GM19468 (cell line): ENCODE measurements at regions not wholly inside any gene's neighbourhood (a gene's known extent, or its start where the extent isn't known, plus 50 kb on each side); places are given as distances from the start of the nearest gene placed in this dataset.

Experiments used
- ATAC-seq: cut with Tn5 transposase; IDR thresholded peaks from one replicate; pipeline ENCODE4 v1.9.1; 2021; ENCODE audit warnings: mild to moderate bottlenecking, moderate library complexity, moderate number of reproducible peaks; ENCODE audit not compliant: unreplicated experiment; ENCODE audit errors: extremely low read depth

- ATAC-seq = no peak
Observed at GRCh38 chr1:82893712-82894470, 1093.2 kb downstream of the ADGRL2 start.

GRCh38 chr1:82880506-82880905 is 1079.8 kb downstream of the ADGRL2 start:
- no peak for ATAC-seq

GRCh38 chr1:82879701-82880305 is 1079.1 kb downstream of the ADGRL2 start:
- ATAC-seq = no peak

- no peak for ATAC-seq
Observed at GRCh38 chr1:82875170-82875569, 1074.4 kb downstream of the ADGRL2 start.

GRCh38 chr1:82874041-82874440 is 1073.3 kb downstream of the ADGRL2 start:
- ATAC-seq = no peak

GRCh38 chr1:82870332-82870731 is 1069.6 kb downstream of the ADGRL2 start:
- no peak for ATAC-seq

GRCh38 chr1:82867781-82868180 is 1067.0 kb downstream of the ADGRL2 start:
- no peak for ATAC-seq

- no peak for ATAC-seq
Observed at GRCh38 chr1:82861749-82862148, 1061.0 kb downstream of the ADGRL2 start.

GRCh38 chr1:82858031-82858430 is 1057.3 kb downstream of the ADGRL2 start:
- no peak for ATAC-seq

- ATAC-seq = no peak
Observed at GRCh38 chr1:82849460-82849859, 1048.7 kb downstream of the ADGRL2 start.

GRCh38 chr1:82848043-82848442 is 1047.3 kb downstream of the ADGRL2 start:
- no peak for ATAC-seq

GRCh38 chr1:82845866-82846265 is 1045.1 kb downstream of the ADGRL2 start:
- ATAC-seq = no peak

GRCh38 chr1:82844911-82845827 is 1044.4 kb downstream of the ADGRL2 start:
- no peak for ATAC-seq

GRCh38 chr1:82844447-82844846 is 1043.7 kb downstream of the ADGRL2 start:
- ATAC-seq = no peak

- no peak for ATAC-seq
Observed at GRCh38 chr1:82843876-82844275, 1043.1 kb downstream of the ADGRL2 start.

GRCh38 chr1:82840192-82840591 is 1039.5 kb downstream of the ADGRL2 start:
- ATAC-seq = no peak

GRCh38 chr1:82837766-82838465 is 1037.2 kb downstream of the ADGRL2 start:
- ATAC-seq = no peak

GRCh38 chr1:82836973-82837680 is 1036.4 kb downstream of the ADGRL2 start:
- ATAC-seq = no peak

- ATAC-seq = no peak
Observed at GRCh38 chr1:82836213-82836972, 1035.7 kb downstream of the ADGRL2 start.
